BLaER1 treated with 17β-estradiol and CSF1 and Interleukin-3, amounts not matched to agents 10 nM and 100 nM (cell line): ENCODE measurements at regions not wholly inside any gene's neighbourhood (a gene's known extent, or its start where the extent isn't known, plus 50 kb on each side); places are given as distances from the start of the nearest gene placed in this dataset.

Experiments
- H3K27ac ChIP-seq, 11 experiments: shearing (Covaris generic); formaldehyde crosslinking; 2 replicates each; pipeline ENCODE4 v1.8.1; 2022
- H3K27me3 ChIP-seq, 11 experiments: shearing (Covaris generic); formaldehyde crosslinking; 2 replicates each; pipeline ENCODE4 v1.8.1; 2022
- H3K36me3 ChIP-seq, 11 experiments: shearing (Covaris generic); formaldehyde crosslinking; 2 replicates each; pipeline ENCODE4 v1.8.1; 2022
- H3K4me1 ChIP-seq, 10 experiments: shearing (Covaris generic); formaldehyde crosslinking; 2 replicates each; pipeline ENCODE4 v1.8.1; 2022
- H3K4me2 ChIP-seq, 11 experiments: shearing (Covaris generic); formaldehyde crosslinking; 2 replicates each; pipeline ENCODE4 v1.8.1; 2022
- H3K4me3 ChIP-seq, 10 experiments: shearing (Covaris generic); formaldehyde crosslinking; 2 replicates each; pipeline ENCODE4 v1.8.1; 2022
- H3K9ac ChIP-seq, 11 experiments: shearing (Covaris generic); formaldehyde crosslinking; 2 replicates each; pipeline ENCODE4 v1.8.1; 2022
- H3K9me3 ChIP-seq, 11 experiments: shearing (Covaris generic); formaldehyde crosslinking; replicated peaks in 1 of 11; 2 replicates each; pipeline ENCODE4 v1.8.1; 2022
- H4K20me1 ChIP-seq, 11 experiments: shearing (Covaris generic); formaldehyde crosslinking; 2 replicates each; pipeline ENCODE4 v1.8.1; 2022
- Cebpa-rat ChIP-seq, 11 experiments: shearing (Covaris generic); IDR thresholded peaks; 2 replicates each; pipeline ENCODE4 v1.8.1; 2022

- TF ChIP-seq Cebpa-rat (IDR thresholded peaks at IDR 0.05): no peak
- Histone ChIP-seq H4K20me1 (no peaks in the 10 kb centered on the region), H3K9ac (no peak overlapping the region), H3K4me1 (peaks cover 0 to 30% (median 0%) of the 10 kb centered on the region in 10 experiments; a peak in 7 of 20 replicates), H3K27ac (no peak overlapping the region), H3K36me3 (no peaks in the 10 kb centered on the region), H3K4me2 (no peak overlapping the region), H3K27me3 (no peaks in the 10 kb centered on the region), H3K4me3 (no peak overlapping the region), H3K9me3 (peaks cover under 1 to 16% (median 5%) of the 10 kb centered on the region in 11 experiments; a peak in 16 of 22 replicates)
These were observed 122.1 kb upstream of the SALL3 start for GRCh38 chr18:78857314-78858150.

- no peaks in the 10 kb centered on the region for H3K27me3 ChIP-seq
These were observed 119.9 kb upstream of the SALL3 start for GRCh38 chr18:78859686-78860085.

GRCh38 chr18:78860117-78860516, 119.5 kb upstream of the SALL3 start:
- H3K9ac ChIP-seq: no peak overlapping the region
- TF ChIP-seq Cebpa-rat (IDR thresholded peaks at IDR 0.05): no peak

More at GRCh38 chr18:78859686-78860085, 119.9 kb upstream of the SALL3 start:
- Histone ChIP-seq H3K4me3 (no peak overlapping the region), H3K4me1 (peaks cover 0 to 42% (median 8%) of the 10 kb centered on the region in 10 experiments; a peak in 11 of 20 replicates), H3K4me2 (no peak overlapping the region), H4K20me1 (no peaks in the 10 kb centered on the region), H3K27ac (no peak overlapping the region), H3K9ac (no peak overlapping the region), H3K36me3 (no peaks in the 10 kb centered on the region), H3K9me3 (peaks cover 0 to 9% (median 0%) of the 10 kb centered on the region in 11 experiments; a peak in 4 of 22 replicates)
- no peak for TF ChIP-seq Cebpa-rat (IDR thresholded peaks at IDR 0.05)

GRCh38 chr18:78861116-78861515, 118.5 kb upstream of the SALL3 start:
- 0 out of 22 replicates have a peak, but pooled peaks of 1 of the 11 experiments have one; percentile 14 for TF ChIP-seq Cebpa-rat (IDR thresholded peaks at IDR 0.05)
- Histone ChIP-seq H3K9me3 (peaks cover 0 to 7% (median 0%) of the 10 kb centered on the region in 11 experiments; a peak in 3 of 22 replicates), H3K36me3 (no peaks in the 10 kb centered on the region), H3K9ac (no peak overlapping the region), H3K27ac (no peak overlapping the region), H3K4me2 (peak overlapping the region in 2 of 11 experiments; percentile 17 to 73; a peak in 2 of 22 replicates), H3K27me3 (no peaks in the 10 kb centered on the region), H4K20me1 (no peaks in the 10 kb centered on the region), H3K4me3 (no peak overlapping the region), H3K4me1 (peaks cover 0 to 46% (median 8%) of the 10 kb centered on the region in 10 experiments; a peak in 11 of 20 replicates)

More at GRCh38 chr18:78860117-78860516, 119.5 kb upstream of the SALL3 start:
- H3K27ac ChIP-seq: no peak overlapping the region
- peaks cover 0 to 7% (median 0%) of the 10 kb centered on the region in 11 experiments; a peak in 4 of 22 replicates for H3K9me3 ChIP-seq
- peaks cover 0 to 45% (median 8%) of the 10 kb centered on the region in 10 experiments; a peak in 11 of 20 replicates for H3K4me1 ChIP-seq
- no peak overlapping the region for H3K4me3 ChIP-seq
- H3K4me2 ChIP-seq: no peak overlapping the region
- H3K36me3 ChIP-seq: no peaks in the 10 kb centered on the region
- no peaks in the 10 kb centered on the region for H3K27me3 ChIP-seq
- no peaks in the 10 kb centered on the region for H4K20me1 ChIP-seq

GRCh38 chr18:78861706-78862105, 117.9 kb upstream of the SALL3 start:
- Histone ChIP-seq H3K27ac (no peak overlapping the region), H3K9ac (no peak overlapping the region), H3K9me3 (peaks cover 0 to 2% (median 0%) of the 10 kb centered on the region in 11 experiments; a peak in 2 of 22 replicates), H3K4me3 (no peak overlapping the region), H3K27me3 (no peaks in the 10 kb centered on the region), H4K20me1 (no peaks in the 10 kb centered on the region), H3K4me1 (peaks cover 0 to 40% (median 8%) of the 10 kb centered on the region in 10 experiments; a peak in 11 of 20 replicates), H3K4me2 (peak overlapping the region in 2 of 11 experiments; percentile 17 to 73; a peak in 2 of 22 replicates), H3K36me3 (no peaks in the 10 kb centered on the region)
- no peak for TF ChIP-seq Cebpa-rat (IDR thresholded peaks at IDR 0.05)

GRCh38 chr18:78862395-78862794, 117.2 kb upstream of the SALL3 start:
- no peaks in the 10 kb centered on the region for H3K27me3 ChIP-seq
- no peaks in the 10 kb centered on the region for H3K36me3 ChIP-seq
- H3K4me3 ChIP-seq: no peak overlapping the region
- H3K27ac ChIP-seq: no peak overlapping the region
- peak overlapping the region in 4 of 11 experiments; percentile 40 to 73 (median 54); a peak in 3 of 22 replicates for H3K4me2 ChIP-seq
- no peaks in the 10 kb centered on the region; a peak in 1 of 22 replicates for H3K9me3 ChIP-seq
- no peak for TF ChIP-seq Cebpa-rat (IDR thresholded peaks at IDR 0.05)
- H3K4me1 ChIP-seq: peaks cover 0 to 38% (median 8%) of the 10 kb centered on the region in 10 experiments; a peak in 11 of 20 replicates
- no peak overlapping the region for H3K9ac ChIP-seq
- no peaks in the 10 kb centered on the region for H4K20me1 ChIP-seq

GRCh38 chr18:78865056-78865598, 114.5 kb upstream of the SALL3 start:
- no peaks in the 10 kb centered on the region for H4K20me1 ChIP-seq
- no peaks in the 10 kb centered on the region for H3K27me3 ChIP-seq
- no peaks in the 10 kb centered on the region; a peak in 1 of 22 replicates for H3K9me3 ChIP-seq
- no peak for TF ChIP-seq Cebpa-rat (IDR thresholded peaks at IDR 0.05)
- H3K36me3 ChIP-seq: no peaks in the 10 kb centered on the region
- peak overlapping the region in 2 of 11 experiments; percentile 1 to 8; a peak in 2 of 22 replicates for H3K4me2 ChIP-seq
- H3K27ac ChIP-seq: no peak overlapping the region
- no peak overlapping the region for H3K4me3 ChIP-seq
- H3K4me1 ChIP-seq: peaks cover 0 to 38% (median 8%) of the 10 kb centered on the region in 10 experiments; a peak in 11 of 20 replicates
- H3K9ac ChIP-seq: no peak overlapping the region

- H4K20me1 ChIP-seq: no peaks in the 10 kb centered on the region
- no peak overlapping the region for H3K9ac ChIP-seq
- H3K4me3 ChIP-seq: no peak overlapping the region
- no peak for TF ChIP-seq Cebpa-rat (IDR thresholded peaks at IDR 0.05)
- no peaks in the 10 kb centered on the region; a peak in 1 of 22 replicates for H3K9me3 ChIP-seq
- H3K36me3 ChIP-seq: no peaks in the 10 kb centered on the region
- no peaks in the 10 kb centered on the region for H3K27me3 ChIP-seq
- peaks cover 0 to 37% (median 8%) of the 10 kb centered on the region in 10 experiments; a peak in 11 of 20 replicates for H3K4me1 ChIP-seq
- H3K27ac ChIP-seq: no peak overlapping the region
- H3K4me2 ChIP-seq: no peak overlapping the region
These were observed 113.8 kb upstream of the SALL3 start for GRCh38 chr18:78865771-78866310.

GRCh38 chr18:78867131-78867530, 112.5 kb upstream of the SALL3 start:
- Histone ChIP-seq H3K27ac (no peak overlapping the region), H3K4me2 (no peak overlapping the region), H3K9ac (no peak overlapping the region), H3K9me3 (no peaks in the 10 kb centered on the region; a peak in 1 of 22 replicates), H3K4me1 (peaks cover 0 to 27% (median 8%) of the 10 kb centered on the region in 10 experiments; a peak in 11 of 20 replicates), H3K27me3 (no peaks in the 10 kb centered on the region), H3K36me3 (no peaks in the 10 kb centered on the region), H4K20me1 (no peaks in the 10 kb centered on the region), H3K4me3 (no peak overlapping the region)
- TF ChIP-seq Cebpa-rat (IDR thresholded peaks at IDR 0.05): no peak
